ENCODE measurements at regions not wholly inside any gene's neighbourhood (a gene's known extent, or its start where the extent isn't known, plus 50 kb on each side); places are given as distances from the start of the nearest gene placed in this dataset.

DNA sequence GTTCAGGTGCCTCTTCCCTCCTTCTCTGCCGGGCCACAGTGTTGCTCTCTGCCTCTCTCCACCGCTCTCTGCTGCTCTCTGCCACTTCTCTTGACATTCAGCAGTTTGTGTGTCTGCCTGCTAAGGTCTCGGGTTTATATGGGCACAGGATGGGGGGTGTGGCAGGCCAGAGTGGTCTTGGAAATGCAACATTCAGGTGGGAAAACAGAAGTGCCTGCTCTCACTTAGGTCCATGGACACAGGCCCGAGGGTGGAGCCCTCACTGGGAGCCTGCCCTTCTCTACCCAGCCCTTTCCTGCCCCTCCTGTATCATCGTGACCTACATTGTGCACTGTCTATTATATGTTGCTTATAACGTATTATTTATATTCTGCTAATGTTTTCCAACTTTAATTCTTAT, 120.8 kb upstream of the TMEM18 start:
- no peak overlapping the region for H3K27ac ChIP-seq (ENCODE audit: low read depth, low read length)
- no peaks in the 10 kb centered on the region; the same call in 1 of the 2 replicates for H3K4me1 ChIP-seq (ENCODE audit: control insufficient read depth, insufficient read depth, low read length)
- no peak overlapping the region for H3K9ac ChIP-seq (ENCODE audit: low read length)
- no peaks in the 10 kb centered on the region for H3K9me3 ChIP-seq (ENCODE audit: control insufficient read depth, insufficient read depth, low read depth, low read length)
- no peaks in the 10 kb centered on the region for H3K27me3 ChIP-seq (ENCODE audit: control insufficient read depth, insufficient read depth, low read length)
- H3K4me3 ChIP-seq (ENCODE audit: low read depth, low read length) = no peak overlapping the region
- no peaks in the 10 kb centered on the region for H3K36me3 ChIP-seq (ENCODE audit: control insufficient read depth, insufficient read depth, low read length)

DNA sequence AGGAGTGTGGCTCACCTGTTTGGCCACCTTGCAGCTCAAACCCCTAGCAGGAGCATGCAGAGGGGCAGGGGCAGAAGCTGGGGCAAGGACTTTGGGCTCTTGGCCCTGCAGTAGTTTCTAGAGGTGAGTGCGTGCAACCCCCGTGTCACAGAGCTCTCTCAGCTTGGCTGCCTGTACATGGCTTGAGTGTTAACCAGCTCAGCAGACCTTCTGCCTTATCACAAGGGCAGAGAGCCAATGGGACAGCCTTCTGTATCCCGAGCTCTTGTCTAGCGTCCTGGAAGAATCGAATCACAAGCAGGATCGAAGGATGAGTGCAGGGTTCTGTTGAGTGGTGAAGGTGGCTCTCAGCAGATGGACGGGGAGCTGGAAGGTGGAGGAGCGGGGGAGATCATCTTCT, 120.3 kb upstream of the TMEM18 start:
- no peak overlapping the region for H3K4me3 ChIP-seq (ENCODE audit: low read depth, low read length)
- H3K27ac ChIP-seq (ENCODE audit: low read depth, low read length) = no peak overlapping the region
- no peak overlapping the region for H3K9ac ChIP-seq (ENCODE audit: low read length)
- H3K4me1 ChIP-seq (ENCODE audit: control insufficient read depth, insufficient read depth, low read length) = no peaks in the 10 kb centered on the region; the same call in 1 of the 2 replicates
- H3K9me3 ChIP-seq (ENCODE audit: control insufficient read depth, insufficient read depth, low read depth, low read length) = no peaks in the 10 kb centered on the region
- H3K27me3 ChIP-seq (ENCODE audit: control insufficient read depth, insufficient read depth, low read length) = no peaks in the 10 kb centered on the region
- H3K36me3 ChIP-seq (ENCODE audit: control insufficient read depth, insufficient read depth, low read length) = no peaks in the 10 kb centered on the region

DNA sequence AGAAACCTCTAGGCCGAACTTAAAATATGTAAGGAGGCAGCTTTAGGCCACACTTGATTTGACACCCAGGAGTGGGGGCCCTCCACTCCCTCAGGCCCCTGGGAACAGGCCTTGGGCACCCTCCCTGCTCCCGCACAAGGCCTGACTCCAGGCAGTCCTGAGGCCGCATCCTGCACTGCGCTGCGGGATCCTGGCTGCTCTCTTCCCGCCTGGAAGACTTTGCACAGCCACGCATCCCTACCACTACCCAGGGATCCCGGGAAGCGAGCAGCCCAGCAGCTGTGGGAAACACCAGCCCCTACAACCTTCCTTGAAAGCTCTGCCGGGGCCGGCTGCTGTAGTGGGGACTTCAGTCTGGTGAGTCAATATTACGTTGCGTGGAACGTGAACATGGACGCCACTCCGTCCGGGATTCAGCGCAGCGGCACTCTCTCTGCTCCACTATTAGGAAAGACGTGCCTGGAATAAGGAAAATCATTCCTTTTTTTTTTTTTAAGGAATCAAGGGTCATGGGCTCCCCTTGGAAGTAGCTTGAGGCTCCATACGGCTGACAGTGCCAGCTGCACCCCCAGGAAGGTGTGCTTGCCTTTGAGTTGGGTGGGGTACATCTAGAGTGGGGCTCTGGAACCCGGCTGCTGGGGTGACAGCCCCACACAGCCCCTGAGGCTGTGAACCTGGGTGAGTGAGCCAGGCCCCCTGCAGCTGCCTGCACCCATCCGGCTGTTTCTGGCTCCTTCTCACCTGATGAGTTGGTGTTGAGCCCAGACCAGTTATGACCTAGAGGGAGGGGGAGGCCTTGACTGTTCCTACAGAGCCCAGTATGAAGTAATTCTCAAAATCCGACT, 119.2 kb upstream of the TMEM18 start:
- no peaks in the 10 kb centered on the region for H3K27me3 ChIP-seq (ENCODE audit: control insufficient read depth, insufficient read depth, low read length)
- no peak overlapping the region for H3K4me3 ChIP-seq (ENCODE audit: low read depth, low read length)
- no peak overlapping the region for H3K27ac ChIP-seq (ENCODE audit: low read depth, low read length)
- H3K36me3 ChIP-seq (ENCODE audit: control insufficient read depth, insufficient read depth, low read length) = no peaks in the 10 kb centered on the region
- H3K9ac ChIP-seq (ENCODE audit: low read length) = no peak overlapping the region
- no peaks in the 10 kb centered on the region; the same call in 1 of the 2 replicates for H3K9me3 ChIP-seq (ENCODE audit: control insufficient read depth, insufficient read depth, low read depth, low read length)
- no peaks in the 10 kb centered on the region; the same call in 1 of the 2 replicates for H3K4me1 ChIP-seq (ENCODE audit: control insufficient read depth, insufficient read depth, low read length)

DNA sequence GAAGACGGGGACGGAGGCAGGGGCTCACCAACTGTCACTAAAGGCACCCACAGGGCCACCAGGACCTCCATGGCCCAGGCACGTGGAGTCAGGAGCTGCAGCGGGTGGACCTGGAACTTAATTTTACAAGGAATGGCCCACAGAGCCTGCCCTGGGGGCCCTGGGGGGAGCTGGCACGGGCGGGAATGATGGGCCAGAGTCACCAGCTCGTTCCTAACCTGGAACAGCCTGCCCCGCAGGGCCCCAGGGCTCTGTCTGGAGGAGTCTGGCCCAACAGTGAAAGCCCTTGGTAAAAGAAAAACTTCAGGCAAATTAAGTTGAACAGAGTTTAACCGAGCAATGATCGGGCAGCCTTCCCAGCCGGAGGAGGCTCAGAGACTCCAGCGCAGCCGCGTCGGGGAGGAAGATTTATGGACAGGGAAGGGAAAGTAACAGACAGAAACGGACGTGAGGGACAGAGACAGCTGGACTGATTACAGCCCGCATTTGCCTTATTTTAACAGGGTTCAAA, 118.4 kb upstream of the TMEM18 start:
- no peak overlapping the region for H3K27ac ChIP-seq (ENCODE audit: low read depth, low read length)
- no peaks in the 10 kb centered on the region for H3K27me3 ChIP-seq (ENCODE audit: control insufficient read depth, insufficient read depth, low read length)

DNA sequence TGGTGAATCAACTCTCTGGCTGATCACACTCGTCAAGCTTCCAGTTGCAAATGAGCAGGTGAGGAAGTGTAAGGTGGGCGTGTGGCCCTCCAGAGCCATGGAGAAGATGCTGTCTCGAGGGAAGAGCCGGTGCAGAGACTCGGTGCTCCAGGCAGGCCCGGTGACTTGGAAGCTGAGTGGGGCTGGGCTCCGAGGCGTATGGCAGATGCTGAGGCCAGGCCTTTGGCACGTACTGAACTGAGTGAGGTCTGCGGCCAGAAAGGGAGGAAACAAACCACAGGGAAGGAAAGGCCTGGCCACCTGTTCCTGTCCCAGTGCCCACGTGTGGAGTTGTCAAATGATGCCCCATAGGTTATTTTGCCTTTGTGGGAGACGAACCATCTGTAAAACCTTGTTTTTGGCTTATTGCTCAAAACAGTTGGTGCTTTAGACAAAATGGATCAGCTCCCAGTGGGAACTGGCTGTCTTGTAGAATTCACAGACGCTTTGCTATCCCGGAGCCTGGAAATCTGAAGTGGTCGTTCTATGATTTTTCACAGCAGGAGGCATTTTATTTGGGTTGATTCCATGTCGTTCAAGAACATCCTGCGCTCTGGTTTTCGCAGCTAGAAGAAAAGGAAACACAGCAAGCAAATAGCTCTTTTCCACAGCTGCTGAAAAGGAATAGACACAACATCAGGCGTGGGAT, 117.5 kb upstream of the TMEM18 start:
- H3K27ac ChIP-seq (ENCODE audit: low read depth, low read length) = no peak overlapping the region
- peaks cover 13% of the 10 kb centered on the region for H3K9me3 ChIP-seq (ENCODE audit: control insufficient read depth, insufficient read depth, low read depth, low read length)
- no peak overlapping the region for H3K9ac ChIP-seq (ENCODE audit: low read length)
- H3K4me1 ChIP-seq (ENCODE audit: control insufficient read depth, insufficient read depth, low read length) = no peaks in the 10 kb centered on the region; the same call in 1 of the 2 replicates
- H3K4me3 ChIP-seq (ENCODE audit: low read depth, low read length) = no peak overlapping the region
- H3K27me3 ChIP-seq (ENCODE audit: control insufficient read depth, insufficient read depth, low read length) = no peaks in the 10 kb centered on the region
- H3K36me3 ChIP-seq (ENCODE audit: control insufficient read depth, insufficient read depth, low read length) = no peaks in the 10 kb centered on the region

More for the DNA sequence above, 118.4 kb upstream of the TMEM18 start:
- Histone ChIP-seq H3K9ac (ENCODE audit: low read length) (no peak overlapping the region), H3K4me1 (ENCODE audit: control insufficient read depth, insufficient read depth, low read length) (no peaks in the 10 kb centered on the region; the same call in 1 of the 2 replicates), H3K9me3 (ENCODE audit: control insufficient read depth, insufficient read depth, low read depth, low read length) (peaks cover 4% of the 10 kb centered on the region), H3K4me3 (ENCODE audit: low read depth, low read length) (no peak overlapping the region), H3K36me3 (ENCODE audit: control insufficient read depth, insufficient read depth, low read length) (no peaks in the 10 kb centered on the region)

DNA sequence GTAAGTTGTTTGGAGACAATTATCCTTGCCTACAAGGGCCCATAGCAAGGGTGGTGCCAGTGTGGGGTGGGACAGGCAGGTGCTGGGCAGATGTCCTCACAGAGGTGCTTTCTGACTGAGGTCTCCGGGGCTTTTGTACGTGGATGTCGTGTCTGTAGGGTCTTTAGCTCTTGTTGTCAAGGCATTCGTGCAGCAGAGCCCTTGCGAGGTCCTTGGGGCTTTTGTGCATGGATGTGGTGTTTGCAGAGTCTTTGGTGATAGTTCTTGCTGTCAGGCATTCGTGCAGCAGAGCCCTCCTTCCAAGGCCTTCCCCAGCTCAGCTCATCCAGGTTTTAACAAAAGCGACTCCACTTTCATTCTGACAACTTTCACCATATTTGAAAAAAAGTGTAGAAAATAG, 116.0 kb upstream of the TMEM18 start:
- Histone ChIP-seq H3K9me3 (ENCODE audit: control insufficient read depth, insufficient read depth, low read depth, low read length) (peaks cover 23% of the 10 kb centered on the region), H3K9ac (ENCODE audit: low read length) (no peak overlapping the region), H3K36me3 (ENCODE audit: control insufficient read depth, insufficient read depth, low read length) (no peaks in the 10 kb centered on the region), H3K4me1 (ENCODE audit: control insufficient read depth, insufficient read depth, low read length) (no peaks in the 10 kb centered on the region; the same call in 1 of the 2 replicates), H3K27me3 (ENCODE audit: control insufficient read depth, insufficient read depth, low read length) (no peaks in the 10 kb centered on the region), H3K27ac (ENCODE audit: low read depth, low read length) (no peak overlapping the region), H3K4me3 (ENCODE audit: low read depth, low read length) (no peak overlapping the region)

DNA sequence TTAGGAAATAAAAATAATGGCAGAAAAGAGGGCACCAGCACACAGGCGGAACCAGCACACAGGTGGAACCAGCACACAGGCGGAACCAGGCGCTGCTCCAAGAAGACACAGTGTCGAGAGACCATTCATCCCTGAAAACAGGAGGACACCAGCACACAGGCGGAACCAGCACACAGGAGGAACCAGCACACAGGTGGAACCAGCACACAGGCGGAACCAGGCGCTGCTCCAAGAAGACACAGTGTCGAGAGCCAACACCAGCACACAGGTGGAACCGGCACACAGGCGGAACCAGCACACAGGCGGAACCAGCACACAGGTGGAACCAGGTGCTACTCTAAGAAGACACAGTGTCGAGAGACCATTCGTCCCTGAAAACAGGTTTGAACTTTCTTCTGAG, 115.5 kb upstream of the TMEM18 start:
- H3K9ac ChIP-seq (ENCODE audit: low read length) = no peak overlapping the region
- no peaks in the 10 kb centered on the region for H3K36me3 ChIP-seq (ENCODE audit: control insufficient read depth, insufficient read depth, low read length)
- no peak overlapping the region for H3K4me3 ChIP-seq (ENCODE audit: low read depth, low read length)
- H3K27ac ChIP-seq (ENCODE audit: low read depth, low read length) = no peak overlapping the region
- H3K4me1 ChIP-seq (ENCODE audit: control insufficient read depth, insufficient read depth, low read length) = no peaks in the 10 kb centered on the region; the same call in 1 of the 2 replicates
- H3K9me3 ChIP-seq (ENCODE audit: control insufficient read depth, insufficient read depth, low read depth, low read length) = peaks cover 23% of the 10 kb centered on the region
- no peaks in the 10 kb centered on the region for H3K27me3 ChIP-seq (ENCODE audit: control insufficient read depth, insufficient read depth, low read length)

DNA sequence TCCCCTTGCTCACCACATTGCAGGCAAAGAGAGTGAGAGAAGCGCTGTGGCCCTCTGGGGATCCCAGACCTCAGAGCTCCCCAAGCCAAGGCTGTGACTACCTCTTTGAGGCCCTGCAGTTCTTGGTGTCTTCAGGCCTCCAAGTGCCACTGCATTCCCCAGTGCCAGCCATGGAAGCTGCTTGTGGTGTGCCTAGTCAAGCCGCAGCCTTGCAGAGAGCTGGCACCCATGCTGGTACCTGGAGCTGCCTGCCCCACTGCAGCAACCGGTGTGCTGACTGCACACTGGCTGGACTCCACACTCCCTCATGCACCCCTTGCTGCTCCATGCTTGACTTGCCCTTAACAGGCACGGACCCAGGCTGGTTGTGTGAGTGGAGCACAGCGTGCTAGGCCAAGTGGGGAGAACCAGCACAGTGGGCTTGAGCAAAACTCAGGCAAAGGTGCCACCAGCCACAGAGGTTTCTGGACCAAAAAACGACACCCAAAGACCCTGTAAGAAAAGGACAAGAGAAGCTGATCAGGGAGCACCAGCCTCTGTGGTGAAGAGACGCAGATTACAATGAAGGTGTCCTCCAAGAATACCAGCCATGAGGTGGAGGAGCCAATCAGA, 113.5 kb upstream of the TMEM18 start:
- H3K9ac ChIP-seq (ENCODE audit: low read length) = no peak overlapping the region
- no peaks in the 10 kb centered on the region for H3K36me3 ChIP-seq (ENCODE audit: control insufficient read depth, insufficient read depth, low read length)
- no peak overlapping the region for H3K4me3 ChIP-seq (ENCODE audit: low read depth, low read length)
- H3K27ac ChIP-seq (ENCODE audit: low read depth, low read length) = no peak overlapping the region
- H3K4me1 ChIP-seq (ENCODE audit: control insufficient read depth, insufficient read depth, low read length) = no peaks in the 10 kb centered on the region; the same call in 1 of the 2 replicates
- H3K9me3 ChIP-seq (ENCODE audit: control insufficient read depth, insufficient read depth, low read depth, low read length) = peaks cover 23% of the 10 kb centered on the region
- H3K27me3 ChIP-seq (ENCODE audit: control insufficient read depth, insufficient read depth, low read length) = no peaks in the 10 kb centered on the region

DNA sequence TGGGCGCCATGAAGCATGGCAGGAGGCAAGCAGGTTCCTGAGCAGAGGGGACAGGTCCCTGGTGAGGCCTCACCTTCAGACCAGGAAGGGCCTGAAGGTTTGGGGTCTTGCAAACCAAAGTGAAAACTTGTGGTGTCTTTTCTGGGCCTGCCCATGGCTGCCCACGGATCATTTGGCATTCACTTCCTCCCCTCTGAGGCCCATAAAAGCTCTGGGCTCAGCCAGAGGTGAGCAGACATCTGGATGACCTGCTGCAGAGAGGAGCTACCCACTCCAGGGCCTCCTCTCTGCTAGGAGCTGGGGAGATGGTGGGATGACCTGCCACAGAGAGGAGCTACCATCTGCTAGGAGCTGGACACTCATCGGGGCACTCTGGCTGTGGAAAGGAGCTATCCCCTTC, 112.9 kb upstream of the TMEM18 start:
- H3K9ac ChIP-seq (ENCODE audit: low read length) = no peak overlapping the region
- no peak overlapping the region for H3K27ac ChIP-seq (ENCODE audit: low read depth, low read length)
- H3K4me1 ChIP-seq (ENCODE audit: control insufficient read depth, insufficient read depth, low read length) = no peaks in the 10 kb centered on the region
- no peak overlapping the region for H3K4me3 ChIP-seq (ENCODE audit: low read depth, low read length)
- H3K36me3 ChIP-seq (ENCODE audit: control insufficient read depth, insufficient read depth, low read length) = no peaks in the 10 kb centered on the region
- H3K9me3 ChIP-seq (ENCODE audit: control insufficient read depth, insufficient read depth, low read depth, low read length) = peaks cover 23% of the 10 kb centered on the region
- no peaks in the 10 kb centered on the region for H3K27me3 ChIP-seq (ENCODE audit: control insufficient read depth, insufficient read depth, low read length)

DNA sequence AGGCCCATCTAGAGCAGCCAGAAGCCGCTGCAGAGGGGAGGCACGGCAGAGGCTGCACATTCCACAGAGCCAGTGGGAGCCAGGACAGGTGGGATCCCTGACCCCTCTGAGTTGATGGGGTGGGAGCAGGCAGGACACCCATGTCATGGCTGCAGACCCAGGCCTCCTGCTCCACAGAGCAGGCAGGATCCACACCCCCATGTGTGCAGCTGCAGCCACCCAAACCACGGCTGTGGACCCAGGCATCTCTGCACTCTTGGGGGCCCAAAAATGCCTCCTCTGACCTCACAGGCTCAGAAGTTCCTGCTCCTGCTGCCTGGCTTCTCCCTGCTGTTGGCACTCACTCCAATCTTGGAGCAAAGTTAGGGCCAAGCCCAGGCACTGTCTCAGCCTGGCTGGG, 112.3 kb upstream of the TMEM18 start:
- Histone ChIP-seq H3K27me3 (ENCODE audit: control insufficient read depth, insufficient read depth, low read length) (no peaks in the 10 kb centered on the region), H3K4me1 (ENCODE audit: control insufficient read depth, insufficient read depth, low read length) (no peaks in the 10 kb centered on the region), H3K4me3 (ENCODE audit: low read depth, low read length) (no peak overlapping the region), H3K36me3 (ENCODE audit: control insufficient read depth, insufficient read depth, low read length) (no peaks in the 10 kb centered on the region), H3K27ac (ENCODE audit: low read depth, low read length) (no peak overlapping the region), H3K9me3 (ENCODE audit: control insufficient read depth, insufficient read depth, low read depth, low read length) (peaks cover 23% of the 10 kb centered on the region), H3K9ac (ENCODE audit: low read length) (no peak overlapping the region)

All from HUES6 (cell line).